K562 (cell line): ENCODE measurements at regions not wholly inside any gene's neighbourhood (a gene's known extent, or its start where the extent isn't known, plus 50 kb on each side); places are given as distances from the start of the nearest gene placed in this dataset.

Experiments
- ATAC-seq: fragments of 200-7000 bp; cut with Tn5 transposase; 3 replicates; pipeline ENCODE4 v1.9.1; 2020; ENCODE audit warnings: moderate library complexity
- BruUV-seq: library from RNA; stranded (reverse); fragments of 400-500 nt; replicated peaks from 2 replicates; lab custom pipeline; 2021; lab: Mats Ljungman, UMichigan
- CTCF ChIA-PET: fragments of 300-600 bp; formaldehyde crosslinking; extraction: SDS; loops from one replicate; lab custom pipeline; 2021; ENCODE audit warnings: low intra/inter-chr PET ratio; lab: Yijun Ruan, JAX
- POLR2A ChIA-PET: fragments of 300-600, 350-650 bp; sonication (Branson Sonifier 250); formaldehyde crosslinking; extraction: SDS; loops from one replicate; lab custom pipeline; 2021; ENCODE audit warnings: antibody characterized with exemption, inconsistent platforms; lab: Yijun Ruan, JAX
- DNase-seq, 4 experiments: peaks; one replicate each; pipeline versions ENCODE4 v3.0.0 to v3.0.0-alpha.2; 2011 to 2018; ENCODE audit warnings: low spot score in 3 of 4, mixed read lengths in 3 of 4; ENCODE audit errors: extremely low read depth in 1 of 4
- FAIRE-seq: peaks from 2 replicates; lab custom pipeline; 2011; peaks lifted over from hg19 to GRCh38; lab: Jason Lieb, UNC
- H2AFZ ChIP-seq: 2 replicates; pipeline ENCODE4 v1.6.0; 2011; ENCODE audit warnings: low read depth, low read length, control low read depth, inconsistent platforms
- H3K27ac ChIP-seq: fragments of 200-600 bp; 3 replicates; pipeline ENCODE4 v1.8.0; 2011; ENCODE audit warnings: low read depth, mild to moderate bottlenecking, control low read depth, inconsistent platforms, low read length, moderate library complexity, mixed read lengths; ENCODE audit errors: extremely low read depth
- H3K27me3 ChIP-seq, 2 experiments: fragments of 300-600 bp in 1 of 2; 2 replicates in 1 of 2; 3 replicates in 1 of 2; pipeline versions ENCODE4 v1.6.0 to v1.8.0; 2011; ENCODE audit warnings: inconsistent platforms in 2 of 2, low read length in 2 of 2, mild to moderate bottlenecking in 1 of 2, mixed read lengths in 1 of 2, moderate library complexity in 1 of 2; ENCODE audit not compliant: control insufficient read depth in 2 of 2, insufficient read depth in 2 of 2
- H3K36me3 ChIP-seq: fragments of 300-600 bp; 3 replicates; pipeline ENCODE4 v1.8.0; 2011; ENCODE audit warnings: mild to moderate bottlenecking, low read length, inconsistent platforms; ENCODE audit not compliant: control insufficient read depth, insufficient read depth
- H3K4me1 ChIP-seq, 2 experiments: fragments of 200-600 bp in 1 of 2; replicated peaks in 1 of 2; 2 replicates in 1 of 2; 3 replicates in 1 of 2; pipeline versions ENCODE4 v1.5.1 to v1.8.0; 2011; ENCODE audit warnings: inconsistent platforms in 2 of 2, low read length in 2 of 2, mild to moderate bottlenecking in 1 of 2, mixed read lengths in 1 of 2, moderate library complexity in 1 of 2; ENCODE audit not compliant: control insufficient read depth in 2 of 2, insufficient read depth in 2 of 2
- H3K4me2 ChIP-seq: 2 replicates; pipeline ENCODE4 v1.6.1; 2011; ENCODE audit warnings: low read length, control low read depth, inconsistent platforms, mixed read lengths; ENCODE audit not compliant: insufficient read depth
- H3K4me3 ChIP-seq: fragments of 200-600 bp; sonication (generic), shearing (Covaris generic); 2 replicates; pipeline ENCODE4 v1.5.1; 2016; ENCODE audit warnings: control low read depth, inconsistent platforms
- H3K79me2 ChIP-seq: fragments of 200-600 bp; 3 replicates; pipeline ENCODE4 v1.8.0; 2011; ENCODE audit warnings: low read length, inconsistent platforms; ENCODE audit not compliant: control insufficient read depth, insufficient read depth
- H3K9ac ChIP-seq, 2 experiments: 2 replicates each; pipeline versions ENCODE4 v1.6.0 to v1.6.1; 2011; ENCODE audit warnings: low read depth in 2 of 2, low read length in 2 of 2, control low read depth in 1 of 2, inconsistent platforms in 1 of 2, mild to moderate bottlenecking in 1 of 2, mixed read lengths in 1 of 2; ENCODE audit not compliant: insufficient read depth in 1 of 2
- H3K9me1 ChIP-seq: one replicate; pipeline ENCODE4 v1.6.0; 2011; ENCODE audit warnings: inconsistent platforms, mild to moderate bottlenecking, low read length, moderate library complexity; ENCODE audit not compliant: control insufficient read depth, insufficient read depth
- H3K9me3 ChIP-seq: replicated peaks from 2 replicates; pipeline ENCODE4 v1.5.1; 2011; ENCODE audit warnings: low read depth, low read length, inconsistent platforms; ENCODE audit not compliant: control insufficient read depth, insufficient read depth
- H4K20me1 ChIP-seq: replicated peaks from 2 replicates; pipeline ENCODE4 v1.6.1; 2011; ENCODE audit warnings: low read length, inconsistent platforms, mixed read lengths; ENCODE audit not compliant: control insufficient read depth, insufficient read depth
- ATF7 ChIP-seq: fragments of 450-650 bp; IDR thresholded peaks from 2 replicates; pipeline ENCODE4 v1.7.1; 2014; ENCODE audit warnings: mild to moderate bottlenecking, moderate library complexity
- CBX3 ChIP-seq, 2 experiments: IDR thresholded peaks; 1 replicate in 1 of 2; 2 replicates in 1 of 2; pipeline ENCODE4 v1.6.1; 2012; ENCODE audit warnings: inconsistent platforms in 2 of 2, low read length in 2 of 2, borderline replicate concordance in 1 of 2, control low read depth in 1 of 2
- CTBP1 ChIP-seq: fragments of 450-650 bp; IDR thresholded peaks from 2 replicates; pipeline ENCODE4 v1.6.1; 2016; ENCODE audit warnings: borderline replicate concordance
- DPF2 ChIP-seq: fragments of 450-650 bp; IDR thresholded peaks from 2 replicates; pipeline ENCODE4 v1.6.1; 2016
- HDAC2 ChIP-seq: fragments of 450-650 bp; IDR thresholded peaks from 2 replicates; pipeline ENCODE4 v1.6.1; 2016; ENCODE audit warnings: mild to moderate bottlenecking
- HLTF ChIP-seq: fragments of 450-650 bp; IDR thresholded peaks from 2 replicates; pipeline ENCODE4 v1.6.1; 2016
- HMG20B ChIP-seq: fragments of 250-450 bp; sonication (Bioruptor Pico); IDR thresholded peaks from 2 replicates; pipeline ENCODE4 v1.5.0; 2021; ENCODE audit warnings: mild to moderate bottlenecking
- ILF3 ChIP-seq: fragments of 450-650 bp; IDR thresholded peaks from 2 replicates; pipeline ENCODE4 v1.6.1; 2018; ENCODE audit warnings: antibody characterized with exemption, mild to moderate bottlenecking, moderate library complexity, borderline replicate concordance
- KAT2B ChIP-seq: IDR thresholded peaks from one replicate; pipeline ENCODE4 v1.6.1; 2012; ENCODE audit warnings: low read depth, mild to moderate bottlenecking, control low read depth, inconsistent platforms, low read length, moderate library complexity
- MBD1 ChIP-seq: fragments of 250-450 bp; sonication (Bioruptor Pico); IDR thresholded peaks from 2 replicates; pipeline ENCODE4 v1.8.0; 2022; ENCODE audit warnings: inconsistent platforms
- MEF2A ChIP-seq: IDR thresholded peaks from 2 replicates; pipeline ENCODE4 v1.6.1; 2011; ENCODE audit warnings: low read depth, mild to moderate bottlenecking, low read length, moderate library complexity; ENCODE audit not compliant: control insufficient read depth
- MLLT1 ChIP-seq, 2 experiments: fragments of 450-650 bp; IDR thresholded peaks; 2 replicates each; pipeline ENCODE4 v1.6.1; 2016
- POU5F1 ChIP-seq: fragments of 150-350 bp; IDR thresholded peaks from 2 replicates; pipeline ENCODE4 v1.6.1; 2014; ENCODE audit warnings: borderline replicate concordance, low read length, low read depth, mild to moderate bottlenecking; ENCODE audit not compliant: partially characterized antibody
- SP2 ChIP-seq: IDR thresholded peaks from 2 replicates; pipeline ENCODE4 v1.6.1; 2011; ENCODE audit warnings: mild to moderate bottlenecking, low read depth, low read length, moderate library complexity; ENCODE audit not compliant: poor library complexity, severe bottlenecking; ENCODE audit errors: extremely low read depth
- ZBTB2 ChIP-seq: fragments of 450-650 bp; IDR thresholded peaks from 2 replicates; pipeline ENCODE4 v1.6.1; 2016; ENCODE audit warnings: antibody characterized with exemption
- ZBTB8A ChIP-seq: fragments of 450-650 bp; IDR thresholded peaks from 2 replicates; pipeline ENCODE4 v1.6.1; 2018; ENCODE audit warnings: mild to moderate bottlenecking, moderate library complexity; ENCODE audit not compliant: partially characterized antibody
- ZNF282 ChIP-seq: sonication (generic); formaldehyde crosslinking; IDR thresholded peaks from 2 replicates; pipeline ENCODE4 v1.8.1; 2023; ENCODE audit warnings: missing genetic modification reagents
- ZNF764 ChIP-seq: fragments of 250-450 bp; sonication (Bioruptor Pico); IDR thresholded peaks from 2 replicates; pipeline ENCODE4 v1.4.0; 2020; ENCODE audit warnings: low read depth, mild to moderate bottlenecking, moderate library complexity
- WGBS: fragments of 100-300 bp; shearing (Covaris generic); methylation state at CpG from one replicate; pipeline ENCODE4 v1.1.6; 2016; ENCODE audit warnings: low coverage, mixed read lengths; ENCODE audit not compliant: insufficient coverage; ENCODE audit errors: missing lambda C conversion rate; 5-methylcytosine and 5-hydroxymethylcytosine counted together
- in situ Hi-C: fragments of 300-500 bp; cut with MboI; formaldehyde crosslinking; loops from 4 replicates; pipeline ENCODE4 v1.15.0; 2018; ENCODE audit warnings: inconsistent platforms, mixed read lengths
- intact Hi-C: fragments of 100-400 bp; cut with micrococcal nuclease; formaldehyde crosslinking; loops from 2 replicates; pipeline ENCODE4 v1.14.2; 2022

GRCh38 chr7:140245611-140246105, 68.9 kb upstream of the KDM7A start:
- Histone ChIP-seq H3K4me1 (peaks cover 36 to 39% of the 10 kb centered on the region in 2 experiments), H3K27ac (no peak overlapping the region; the same call in 1 of the 3 replicates), H3K4me3 (no peak overlapping the region), H3K9ac (no peak overlapping the region; a peak in 1 of 4 replicates), H3K27me3 (no peaks in the 10 kb centered on the region), H3K36me3 (no peaks in the 10 kb centered on the region), H3K4me2 (no peak overlapping the region), H3K9me3 (no peaks in the 10 kb centered on the region), H3K9me1 (no peaks in the 10 kb centered on the region), H2AFZ (peak overlapping the region; percentile 75), H3K79me2 (no peaks in the 10 kb centered on the region), H4K20me1 (no peaks in the 10 kb centered on the region)
- in situ Hi-C loops (no loop called here), intact Hi-C loops (no loop called here)
- FAIRE-seq (peak; percentile 70), DNase-seq (peak in 2 of 4 experiments; percentile 71 to 81), ATAC-seq (peak; percentile 65)
- POLR2A ChIA-PET: interaction anchor here (1.6 kb wide), 1 partner anchor 14 kb away, joined by 4 read pairs; no protein-coding TSS in a partner anchor
- BruUV-seq: no TSS peak
- WGBS: 63% methylated on average over 7 of the region's 7 CpGs
- CTCF ChIA-PET: no interaction called here
- TF ChIP-seq MLLT1 (IDR thresholded peaks at IDR 0.05) (0 out of 4 replicates have a peak, but pooled peaks of 1 of the 2 experiments have one; percentile 53), HLTF (peak; percentile 83; the same call in 1 of the 2 replicates), CTBP1 (peak; percentile 43; the same call in 1 of the 2 replicates), POU5F1 (no peak), ATF7 (peak; percentile 75), CBX3 (IDR thresholded peaks at IDR 0.05; ENCODE audit: borderline replicate concordance in 1 of 2, low read length in 2 of 2) (peak in 1 of 2 experiments; percentile 64; a peak in 1 of 3 replicates), ZNF764 (no peak), DPF2 (peak; percentile 93), ZBTB8A (no peak), KAT2B (no peak), SP2 (no peak), MBD1 (CRISPR knock-in tag) (0 out of 2 replicates have a peak, but pooled peaks have one; percentile 8), MEF2A (no peak), ZBTB2 (0 out of 2 replicates have a peak, but pooled peaks have one; percentile 36), HMG20B (CRISPR knock-in tag) (no peak), HDAC2 (peak; percentile 45; the same call in 1 of the 2 replicates), ZNF282 (CRISPR knock-in tag) (no peak), ILF3 (no peak)
